HepG2 (cell line): ENCODE measurements at regions not wholly inside any gene's neighbourhood (a gene's known extent, or its start where the extent isn't known, plus 50 kb on each side); places are given as distances from the start of the nearest gene placed in this dataset.
"Not testable (repeated sequence)": the region's sequence is repeated elsewhere in the genome, so short reads cannot be mapped to it uniquely, and the experiment has no call there.

Source experiments
- CTCF ChIP-seq: sonication (generic); formaldehyde crosslinking; IDR thresholded peaks from 2 replicates; pipeline ENCODE4 v1.5.0; 2020; ENCODE audit warnings: mild to moderate bottlenecking, missing genetic modification reagents, moderate library complexity
- EZH2 ChIP-seq: conservative IDR thresholded peaks from 2 replicates; pipeline ENCODE4 v1.6.1; 2012; ENCODE audit warnings: mild to moderate bottlenecking, low read depth, low read length, moderate library complexity
- HOMEZ ChIP-seq: IDR thresholded peaks from 2 replicates; pipeline ENCODE4 v1.6.1; 2016; ENCODE audit warnings: low read depth
- KLF11 ChIP-seq: IDR thresholded peaks from 2 replicates; pipeline ENCODE4 v1.6.1; 2016; ENCODE audit warnings: missing compliant biosample characterization
- MAX ChIP-seq: IDR thresholded peaks from 2 replicates; pipeline ENCODE4 v1.6.1; 2012; ENCODE audit warnings: inconsistent platforms
- MTF1 ChIP-seq: sonication (generic); formaldehyde crosslinking; IDR thresholded peaks from 2 replicates; pipeline ENCODE4 v1.5.0; 2020; ENCODE audit warnings: missing genetic modification reagents
- ZNF609 ChIP-seq: sonication (generic); formaldehyde crosslinking; IDR thresholded peaks from 2 replicates; pipeline ENCODE4 v1.4.0; 2020; ENCODE audit warnings: mild to moderate bottlenecking, missing genetic modification reagents, borderline replicate concordance
- TF ChIP-seq, protein P1 (sequence below): sonication (generic); formaldehyde crosslinking; IDR thresholded peaks from 2 replicates; pipeline ENCODE4 v1.8.0; 2022; ENCODE audit warnings: low read depth, missing genetic modification reagents

- TF ChIP-seq KLF11 (CRISPR knock-in tag); MAX; CTCF (CRISPR knock-in tag); HOMEZ (CRISPR knock-in tag); MTF1 (CRISPR knock-in tag); EZH2; ZNF609 (CRISPR knock-in tag): not testable (repeated sequence)
- TF ChIP-seq, protein P1, sequence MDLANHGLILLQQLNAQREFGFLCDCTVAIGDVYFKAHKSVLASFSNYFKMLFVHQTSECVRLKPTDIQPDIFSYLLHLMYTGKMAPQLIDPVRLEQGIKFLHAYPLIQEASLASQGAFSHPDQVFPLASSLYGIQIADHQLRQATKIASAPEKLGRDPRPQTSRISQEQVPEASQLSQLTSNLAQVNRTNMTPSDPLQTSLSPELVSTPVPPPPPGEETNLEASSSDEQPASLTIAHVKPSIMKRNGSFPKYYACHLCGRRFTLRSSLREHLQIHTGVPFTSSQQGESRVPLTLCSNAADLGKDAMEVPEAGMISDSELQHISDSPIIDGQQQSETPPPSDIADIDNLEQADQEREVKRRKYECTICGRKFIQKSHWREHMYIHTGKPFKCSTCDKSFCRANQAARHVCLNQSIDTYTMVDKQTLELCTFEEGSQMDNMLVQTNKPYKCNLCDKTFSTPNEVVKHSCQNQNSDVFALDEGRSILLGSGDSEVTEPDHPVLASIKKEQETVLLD (CRISPR knock-in tag): not testable (repeated sequence)
Observed at GRCh38 chr4:26057839-26058238, 143.8 kb downstream of the SMIM20 start.
